Activated T-helper 1 cell treated with anti-CD3 and anti-CD28 coated beads, Interleukin-12 subunit alpha, Interleukin-12 subunit beta, Interleukin-2, Interleukin-4 antibody, amounts not matched to agents 30 ng/mL and 10 ng/mL and 1 ng/mL, durations not matched to agents 14 hours and 24 hours and 36 hours (primary cell): ENCODE measurements at regions not wholly inside any gene's neighbourhood (a gene's known extent, or its start where the extent isn't known, plus 50 kb on each side); places are given as distances from the start of the nearest gene placed in this dataset.

Source experiments
- DNase-seq: peaks from one replicate; pipeline ENCODE4 v3.0.0; 2021; ENCODE audit warnings: low spot score
- H3K27ac Mint-ChIP-seq: one replicate; pipeline ENCODE4 v1.8.0; 2021; ENCODE audit warnings: mild to moderate bottlenecking, mixed read lengths
- H3K27me3 Mint-ChIP-seq: one replicate; pipeline ENCODE4 v1.8.0; 2022; ENCODE audit warnings: mild to moderate bottlenecking, moderate library complexity, mixed read lengths; ENCODE audit not compliant: insufficient read depth
- H3K36me3 Mint-ChIP-seq: one replicate; pipeline ENCODE4 v1.8.0; 2021; ENCODE audit warnings: low read depth, mixed read lengths
- H3K4me1 Mint-ChIP-seq: one replicate; pipeline ENCODE4 v1.8.0; 2021; ENCODE audit warnings: low read depth, mixed read lengths
- H3K4me3 Mint-ChIP-seq: one replicate; pipeline ENCODE4 v1.8.0; 2021; ENCODE audit warnings: mild to moderate bottlenecking, moderate library complexity, mixed read lengths
- H3K9me3 Mint-ChIP-seq: one replicate; pipeline ENCODE4 v1.8.0; 2021; ENCODE audit warnings: mixed read lengths
- intact Hi-C: fragments of 100-400 bp; cut with micrococcal nuclease; formaldehyde crosslinking; loops from one replicate; pipeline ENCODE4 v1.15.1; 2024

- Mint-ChIP-seq H3K27me3 (no peaks in the 10 kb centered on the region), H3K27ac (no peak overlapping the region), H3K4me1 (no peaks in the 10 kb centered on the region), H3K9me3 (peaks cover 3% of the 10 kb centered on the region), H3K4me3 (no peak overlapping the region), H3K36me3 (no peaks in the 10 kb centered on the region)
- intact Hi-C loops = no loop called here
- no peak for DNase-seq
These were observed 266.9 kb downstream of the SPATA18 start for GRCh38 chr4:52317981-52318380.

- Mint-ChIP-seq H3K27ac (no peak overlapping the region), H3K4me1 (no peaks in the 10 kb centered on the region), H3K36me3 (no peaks in the 10 kb centered on the region), H3K27me3 (no peaks in the 10 kb centered on the region), H3K9me3 (peaks cover 27% of the 10 kb centered on the region), H3K4me3 (no peak overlapping the region)
- intact Hi-C loops = no loop called here
- no peak for DNase-seq
These were observed 278.8 kb downstream of the SPATA18 start for GRCh38 chr4:52329894-52330293.

- intact Hi-C loops = no loop called here
- DNase-seq = no peak
- no peak overlapping the region for H3K27ac Mint-ChIP-seq
- H3K4me1 Mint-ChIP-seq = no peaks in the 10 kb centered on the region
- no peaks in the 10 kb centered on the region for H3K36me3 Mint-ChIP-seq
- H3K9me3 Mint-ChIP-seq = no peaks in the 10 kb centered on the region
- H3K27me3 Mint-ChIP-seq = no peaks in the 10 kb centered on the region
- no peak overlapping the region for H3K4me3 Mint-ChIP-seq
These were observed 292.5 kb downstream of the SPATA18 start for GRCh38 chr4:52343595-52343994.

GRCh38 chr4:52350926-52351325 lies 299.8 kb downstream of the SPATA18 start:
- intact Hi-C loops = no loop called here

GRCh38 chr4:52358366-52358765 lies 300.7 kb downstream of the USP46 start:
- H3K36me3 Mint-ChIP-seq = no peaks in the 10 kb centered on the region
- H3K9me3 Mint-ChIP-seq = no peaks in the 10 kb centered on the region
- intact Hi-C loops = no loop called here
- H3K4me1 Mint-ChIP-seq = no peaks in the 10 kb centered on the region
- H3K4me3 Mint-ChIP-seq = no peak overlapping the region
- DNase-seq = no peak
- H3K27ac Mint-ChIP-seq = no peak overlapping the region
- H3K27me3 Mint-ChIP-seq = no peaks in the 10 kb centered on the region

More at GRCh38 chr4:52350926-52351325, 299.8 kb downstream of the SPATA18 start:
- H3K4me1 Mint-ChIP-seq = no peaks in the 10 kb centered on the region
- no peaks in the 10 kb centered on the region for H3K36me3 Mint-ChIP-seq
- H3K9me3 Mint-ChIP-seq = no peaks in the 10 kb centered on the region
- no peak for DNase-seq
- H3K27ac Mint-ChIP-seq = no peak overlapping the region
- no peak overlapping the region for H3K4me3 Mint-ChIP-seq
- H3K27me3 Mint-ChIP-seq = no peaks in the 10 kb centered on the region

GRCh38 chr4:52358883-52359321 lies 300.2 kb downstream of the USP46 start:
- Mint-ChIP-seq H3K27ac (no peak overlapping the region), H3K4me1 (no peaks in the 10 kb centered on the region), H3K36me3 (no peaks in the 10 kb centered on the region), H3K9me3 (no peaks in the 10 kb centered on the region), H3K27me3 (no peaks in the 10 kb centered on the region), H3K4me3 (no peak overlapping the region)
- intact Hi-C loops = no loop called here
- DNase-seq = no peak

- no peak for DNase-seq
- Mint-ChIP-seq H3K4me1 (no peaks in the 10 kb centered on the region), H3K4me3 (no peak overlapping the region), H3K27ac (no peak overlapping the region), H3K36me3 (no peaks in the 10 kb centered on the region), H3K27me3 (no peaks in the 10 kb centered on the region), H3K9me3 (no peaks in the 10 kb centered on the region)
- intact Hi-C loops = no loop called here
These were observed 292.9 kb downstream of the USP46 start for GRCh38 chr4:52366191-52366590.

GRCh38 chr4:52366621-52367020 lies 292.5 kb downstream of the USP46 start:
- intact Hi-C loops = no loop called here
- H3K4me1 Mint-ChIP-seq = no peaks in the 10 kb centered on the region
- no peaks in the 10 kb centered on the region for H3K27me3 Mint-ChIP-seq
- H3K9me3 Mint-ChIP-seq = no peaks in the 10 kb centered on the region
- no peak overlapping the region for H3K27ac Mint-ChIP-seq
- H3K4me3 Mint-ChIP-seq = no peak overlapping the region
- no peak for DNase-seq
- no peaks in the 10 kb centered on the region for H3K36me3 Mint-ChIP-seq

- no peaks in the 10 kb centered on the region for H3K4me1 Mint-ChIP-seq
- H3K9me3 Mint-ChIP-seq = no peaks in the 10 kb centered on the region
- no peaks in the 10 kb centered on the region for H3K27me3 Mint-ChIP-seq
- no peak overlapping the region for H3K4me3 Mint-ChIP-seq
- H3K27ac Mint-ChIP-seq = no peak overlapping the region
- no peak for DNase-seq
- intact Hi-C loops = no loop called here
- no peaks in the 10 kb centered on the region for H3K36me3 Mint-ChIP-seq
These were observed 291.7 kb downstream of the USP46 start for GRCh38 chr4:52367282-52367830.

- no peaks in the 10 kb centered on the region for H3K36me3 Mint-ChIP-seq
- no peak for DNase-seq
- no peak overlapping the region for H3K27ac Mint-ChIP-seq
- H3K4me1 Mint-ChIP-seq = no peaks in the 10 kb centered on the region
- intact Hi-C loops = no loop called here
- no peaks in the 10 kb centered on the region for H3K9me3 Mint-ChIP-seq
- H3K27me3 Mint-ChIP-seq = no peaks in the 10 kb centered on the region
- no peak overlapping the region for H3K4me3 Mint-ChIP-seq
These were observed 290.2 kb downstream of the USP46 start for GRCh38 chr4:52368895-52369294.

- no peak overlapping the region for H3K4me3 Mint-ChIP-seq
- intact Hi-C loops = no loop called here
These were observed 289.5 kb downstream of the USP46 start for GRCh38 chr4:52369649-52370048.

GRCh38 chr4:52370576-52370975 lies 288.5 kb downstream of the USP46 start:
- intact Hi-C loops = no loop called here
- no peak overlapping the region for H3K4me3 Mint-ChIP-seq
- no peaks in the 10 kb centered on the region for H3K4me1 Mint-ChIP-seq
- no peaks in the 10 kb centered on the region for H3K36me3 Mint-ChIP-seq
- no peak overlapping the region for H3K27ac Mint-ChIP-seq
- no peak for DNase-seq
- no peaks in the 10 kb centered on the region for H3K9me3 Mint-ChIP-seq
- H3K27me3 Mint-ChIP-seq = no peaks in the 10 kb centered on the region

More at GRCh38 chr4:52369649-52370048, 289.5 kb downstream of the USP46 start:
- Mint-ChIP-seq H3K36me3 (no peaks in the 10 kb centered on the region), H3K9me3 (no peaks in the 10 kb centered on the region), H3K4me1 (no peaks in the 10 kb centered on the region), H3K27ac (no peak overlapping the region), H3K27me3 (no peaks in the 10 kb centered on the region)
- no peak for DNase-seq

GRCh38 chr4:52371841-52372240 lies 287.3 kb downstream of the USP46 start:
- no peak overlapping the region for H3K27ac Mint-ChIP-seq
- no peaks in the 10 kb centered on the region for H3K27me3 Mint-ChIP-seq
- no peak overlapping the region for H3K4me3 Mint-ChIP-seq
- H3K4me1 Mint-ChIP-seq = no peaks in the 10 kb centered on the region
- intact Hi-C loops = no loop called here
- no peaks in the 10 kb centered on the region for H3K9me3 Mint-ChIP-seq
- no peaks in the 10 kb centered on the region for H3K36me3 Mint-ChIP-seq
- no peak for DNase-seq

- intact Hi-C loops = no loop called here
- Mint-ChIP-seq H3K4me3 (no peak overlapping the region), H3K9me3 (no peaks in the 10 kb centered on the region), H3K27me3 (no peaks in the 10 kb centered on the region), H3K4me1 (no peaks in the 10 kb centered on the region), H3K27ac (no peak overlapping the region), H3K36me3 (no peaks in the 10 kb centered on the region)
- no peak for DNase-seq
These were observed 286.8 kb downstream of the USP46 start for GRCh38 chr4:52372269-52372668.
